Fibroblast of peridontal ligament (primary cell): ENCODE measurements at regions not wholly inside any gene's neighbourhood (a gene's known extent, or its start where the extent isn't known, plus 50 kb on each side); places are given as distances from the start of the nearest gene placed in this dataset.
A peak's percentile ranks its signal among the peaks of the same experiment; 100 is the strongest.

Experiments
- DNase-seq: peaks from one replicate; pipeline ENCODE4 v3.0.0-alpha.2; 2010; ENCODE audit errors: extremely low read depth

DNA sequence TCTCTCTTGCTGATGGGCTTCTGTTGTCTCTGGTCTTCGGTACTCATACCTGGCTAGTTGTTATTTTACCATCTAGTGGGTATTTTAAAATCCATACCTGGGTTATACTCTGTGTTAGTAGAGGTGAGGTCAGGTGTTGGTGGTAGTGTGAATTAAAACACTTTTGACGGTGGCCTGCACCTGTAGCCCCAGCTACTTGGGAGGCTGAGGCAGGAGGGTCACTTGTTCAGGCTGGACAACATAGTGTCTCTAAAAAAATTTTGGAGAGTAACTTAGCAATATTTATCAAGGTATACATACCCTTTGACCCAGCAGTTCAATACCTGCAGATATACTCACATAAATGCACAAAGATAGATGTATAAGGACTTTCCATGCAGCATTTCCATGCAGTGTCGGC, 55.4 kb downstream of the GSX1 start:
- DNase-seq = no peak

DNA sequence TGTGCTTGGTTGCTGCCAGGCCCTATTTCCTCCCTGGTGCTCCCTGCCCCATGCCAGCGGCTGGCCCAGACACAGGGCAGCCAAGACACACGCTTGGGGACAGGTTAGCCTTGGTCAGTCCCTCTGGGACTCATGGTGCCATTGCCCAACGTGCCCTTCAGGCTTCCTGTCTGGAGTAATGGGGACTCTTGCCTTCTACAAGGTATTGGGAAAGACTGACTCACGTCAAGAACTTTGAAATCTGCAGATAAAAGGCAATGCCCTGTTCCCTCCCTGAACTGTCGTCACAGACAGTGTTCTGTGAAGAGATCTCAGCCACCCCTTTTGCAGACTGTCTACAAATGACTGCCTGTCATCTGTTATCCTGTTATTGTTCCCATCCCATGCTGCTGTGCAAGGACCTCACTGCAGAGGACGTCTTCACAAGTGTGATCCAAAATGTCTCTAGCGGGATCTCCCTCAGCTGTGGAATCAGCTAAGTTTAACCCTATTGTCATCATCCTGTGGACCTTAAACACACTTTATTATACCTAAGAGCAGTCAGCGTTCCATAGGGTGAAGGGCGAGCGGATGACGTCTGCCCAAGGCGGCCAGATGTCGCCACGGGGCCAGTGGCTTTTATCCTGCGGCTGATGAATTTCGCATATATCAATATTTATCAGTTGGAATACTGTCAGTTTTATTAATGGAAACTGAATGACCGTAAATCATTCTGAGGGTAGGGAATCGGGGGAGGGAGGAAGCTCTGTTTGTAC, 59.0 kb downstream of the GSX1 start:
- DNase-seq = no peak

DNA sequence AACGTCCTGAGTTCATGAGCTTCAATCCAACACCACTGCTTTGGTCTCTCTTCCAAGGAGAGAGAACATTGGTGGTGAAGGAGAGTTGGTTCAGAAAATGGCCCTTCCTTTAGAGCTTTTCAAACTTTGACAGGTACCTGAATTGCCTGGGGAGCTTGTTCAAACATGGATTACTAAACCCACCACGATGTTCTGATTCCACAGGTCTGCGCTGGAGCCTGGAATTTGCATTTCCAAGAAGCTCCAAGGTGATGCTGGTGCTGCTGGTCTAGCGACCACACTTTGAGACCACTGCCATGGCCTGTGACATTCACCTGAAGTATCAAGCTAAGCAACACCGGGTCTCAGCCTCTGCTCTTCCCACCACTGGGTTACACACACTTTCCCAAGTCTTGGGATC, 60.2 kb downstream of the GSX1 start:
- DNase-seq = no peak

DNA sequence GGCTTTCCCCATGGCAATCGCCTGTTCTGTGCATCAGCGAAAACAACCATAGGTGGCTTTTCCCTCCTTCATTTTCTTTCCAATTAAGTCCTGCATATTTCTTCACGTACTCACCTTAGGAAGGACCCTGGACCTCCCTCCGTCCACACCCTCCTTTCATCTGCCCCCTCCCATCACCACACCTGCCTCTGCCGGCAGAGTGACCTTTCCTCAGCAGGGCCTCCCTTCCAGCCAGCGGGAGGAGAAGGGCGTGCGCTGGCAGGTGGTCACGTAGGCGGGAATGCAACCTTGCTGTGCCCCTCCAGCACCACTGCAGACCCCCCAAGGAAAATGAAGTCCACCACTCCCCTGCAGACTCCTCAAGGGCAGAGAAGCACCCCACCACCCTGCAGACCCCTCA, 61.1 kb downstream of the GSX1 start:
- DNase-seq = no peak

DNA sequence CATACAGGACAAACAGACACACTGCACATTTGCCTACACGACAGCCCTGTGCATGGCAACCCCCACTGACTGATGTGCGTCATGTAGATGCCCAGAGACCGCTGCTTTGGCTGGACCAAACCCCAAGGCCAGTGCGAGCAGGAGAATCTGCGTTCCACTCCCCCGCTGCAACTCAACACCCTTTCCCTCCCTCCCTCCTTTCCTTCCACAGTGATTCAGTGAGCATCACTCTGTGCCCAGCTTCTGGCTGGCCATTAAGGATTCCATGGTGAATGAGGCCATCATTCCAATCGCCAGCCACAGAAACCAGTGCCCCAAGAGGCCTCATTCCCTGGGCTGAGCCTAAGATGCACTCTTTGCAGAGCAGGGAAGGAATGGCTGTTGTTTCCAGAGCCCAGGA, 61.6 kb downstream of the GSX1 start:
- peak; percentile 10 for DNase-seq

DNA sequence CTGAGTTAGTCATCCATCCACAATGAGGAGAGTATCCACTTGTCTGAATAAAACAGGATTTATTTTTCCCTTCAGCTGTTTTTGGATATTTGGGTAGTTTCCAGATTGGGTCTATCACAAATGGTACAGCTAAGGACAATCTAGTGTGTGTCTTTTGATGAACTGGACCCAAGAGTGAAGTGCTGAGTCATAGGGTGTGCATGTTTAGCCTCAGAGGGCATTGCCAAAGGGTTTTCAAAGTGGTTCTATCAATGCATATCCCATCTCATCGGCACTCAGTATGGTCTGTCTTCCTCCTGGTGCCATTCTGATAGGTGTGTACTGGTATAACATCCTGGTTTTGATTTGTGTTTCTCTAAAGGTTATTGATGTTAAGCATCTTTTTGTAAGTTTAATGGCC, 62.3 kb downstream of the GSX1 start:
- no peak for DNase-seq

DNA sequence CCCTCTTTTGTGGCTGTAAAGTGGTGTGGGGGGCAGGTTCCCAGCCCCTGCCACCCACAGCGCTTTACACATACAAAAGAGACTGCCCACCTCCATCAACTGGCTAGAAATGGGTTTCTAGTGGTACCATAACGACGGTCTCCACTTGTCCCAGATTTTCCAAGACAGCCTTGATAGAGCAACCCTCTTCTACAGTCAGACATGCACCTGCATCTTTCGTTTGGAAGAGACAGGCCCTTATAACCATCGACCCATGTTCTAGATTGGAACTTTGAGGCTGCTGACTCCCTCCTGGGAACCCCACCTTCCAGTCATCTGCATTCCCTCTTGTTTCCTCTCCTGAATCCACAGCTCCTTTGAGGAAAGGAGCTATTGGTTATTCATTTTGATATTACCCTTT, 63.1 kb downstream of the GSX1 start:
- DNase-seq = no peak

DNA sequence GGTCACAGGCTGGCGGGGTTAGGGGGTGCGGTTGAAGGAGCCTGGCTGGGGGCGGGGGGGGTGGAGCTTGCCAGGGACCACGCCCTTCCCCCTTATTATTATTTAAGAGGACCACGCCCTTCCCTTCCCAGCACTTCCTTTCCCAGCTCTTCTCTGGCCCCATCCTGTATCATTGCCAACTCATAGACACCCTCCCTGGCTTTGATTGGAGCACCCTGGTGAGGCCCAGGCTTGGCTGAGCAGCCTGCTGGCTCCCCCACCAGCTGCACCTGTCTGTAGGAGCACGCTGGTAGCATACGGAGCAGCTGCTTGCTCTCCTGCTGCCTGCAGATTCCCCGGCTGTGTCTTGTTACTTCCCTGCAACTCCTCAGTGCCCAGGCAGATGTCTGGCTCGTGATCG, 62.5 kb upstream of the PDX1 start:
- no peak for DNase-seq

DNA sequence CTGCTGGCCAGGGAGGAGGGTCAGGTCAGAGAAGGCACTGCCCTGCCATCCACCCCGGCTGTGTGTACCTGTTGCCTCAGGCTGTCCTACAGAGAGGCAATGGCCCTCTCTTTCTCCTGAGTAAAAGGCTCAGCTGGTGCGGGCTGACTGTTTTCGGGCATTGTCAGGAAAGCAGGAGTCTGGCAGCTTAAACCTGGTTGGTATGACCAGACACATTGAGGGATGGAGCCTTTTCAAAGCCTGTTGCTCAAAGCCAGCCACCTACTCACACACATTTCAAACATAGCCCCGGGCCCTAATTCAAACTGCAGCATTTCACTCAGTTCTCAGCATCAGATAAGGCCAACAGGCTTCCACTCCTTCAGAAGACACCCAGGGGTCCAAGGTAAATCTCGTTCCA, 61.8 kb upstream of the PDX1 start:
- DNase-seq = no peak

DNA sequence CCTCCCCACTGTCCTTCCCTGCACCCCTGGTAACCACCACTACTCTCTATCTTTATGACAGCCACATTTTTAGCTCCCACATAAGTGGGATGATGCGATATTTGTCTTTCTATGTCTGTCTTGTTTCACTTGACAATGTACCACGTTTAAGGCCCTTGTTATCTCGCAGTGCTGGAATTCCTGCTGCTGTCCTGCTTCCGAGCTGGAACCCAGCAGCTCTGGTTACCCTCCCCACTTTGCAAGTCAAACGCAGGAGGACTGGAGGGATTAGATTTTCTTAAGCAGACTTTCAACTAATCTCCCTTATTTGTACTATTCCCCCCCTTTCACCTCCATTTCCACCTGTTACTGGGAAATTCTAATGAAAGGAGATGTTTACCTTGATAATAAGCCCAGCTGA, 59.1 kb upstream of the PDX1 start:
- no peak for DNase-seq

DNA sequence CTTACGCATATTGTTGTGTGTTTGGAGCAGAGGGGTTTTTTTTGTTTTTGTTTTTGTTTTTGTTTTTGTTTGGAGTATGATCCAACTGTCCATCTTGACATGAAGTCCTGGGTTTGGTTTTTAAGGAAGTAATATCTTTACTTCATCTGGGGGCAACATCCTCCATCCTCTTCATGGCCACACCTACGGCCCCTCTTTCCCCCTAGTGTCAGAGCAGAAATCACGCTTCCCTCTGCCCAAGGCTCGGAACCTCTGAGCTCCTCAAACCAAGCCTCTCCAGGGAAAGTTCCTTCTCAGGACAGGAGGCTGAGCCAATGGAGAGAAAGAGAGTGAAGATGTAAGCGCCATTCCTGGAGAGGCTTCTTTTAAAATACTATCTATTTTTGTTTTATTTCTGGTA, 58.6 kb upstream of the PDX1 start:
- no peak for DNase-seq

DNA sequence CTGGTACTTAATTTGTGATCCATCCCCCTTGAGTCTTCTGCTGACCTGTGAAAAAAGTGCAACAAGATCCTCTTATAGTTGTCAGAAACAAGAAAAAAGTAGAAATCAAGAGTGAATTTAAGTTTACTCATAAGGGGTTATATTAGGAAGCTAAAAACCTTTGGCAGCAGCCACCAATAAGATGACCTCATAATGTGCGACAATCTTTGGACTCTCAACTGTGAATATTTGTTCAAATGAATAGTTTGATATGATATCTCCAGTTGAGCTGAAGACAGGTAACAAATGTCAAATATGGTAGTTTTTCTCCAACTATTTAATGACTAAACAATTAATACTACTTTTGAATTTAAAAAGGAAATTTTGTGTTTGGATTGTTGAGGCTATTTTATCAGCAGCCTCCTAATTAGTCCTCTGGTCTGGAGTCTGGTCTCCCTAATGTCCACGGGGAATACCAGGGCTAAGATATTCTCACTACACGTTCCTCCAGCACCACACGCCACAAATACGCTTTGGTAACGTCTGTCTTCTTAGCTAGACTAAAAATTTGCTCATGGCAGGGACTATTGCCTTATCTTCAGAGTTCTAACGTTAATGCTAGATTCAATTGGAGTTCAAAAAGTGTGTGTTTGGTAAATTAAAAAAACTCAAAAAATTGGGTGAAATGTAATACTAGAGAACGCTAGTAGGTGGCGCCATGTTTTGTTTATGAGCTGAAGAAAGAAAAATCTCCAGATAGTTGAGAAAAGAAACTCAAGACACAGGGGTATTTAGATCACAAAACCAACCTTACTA, 51.0 kb upstream of the PDX1 start:
- peak; percentile 21 for DNase-seq

DNA sequence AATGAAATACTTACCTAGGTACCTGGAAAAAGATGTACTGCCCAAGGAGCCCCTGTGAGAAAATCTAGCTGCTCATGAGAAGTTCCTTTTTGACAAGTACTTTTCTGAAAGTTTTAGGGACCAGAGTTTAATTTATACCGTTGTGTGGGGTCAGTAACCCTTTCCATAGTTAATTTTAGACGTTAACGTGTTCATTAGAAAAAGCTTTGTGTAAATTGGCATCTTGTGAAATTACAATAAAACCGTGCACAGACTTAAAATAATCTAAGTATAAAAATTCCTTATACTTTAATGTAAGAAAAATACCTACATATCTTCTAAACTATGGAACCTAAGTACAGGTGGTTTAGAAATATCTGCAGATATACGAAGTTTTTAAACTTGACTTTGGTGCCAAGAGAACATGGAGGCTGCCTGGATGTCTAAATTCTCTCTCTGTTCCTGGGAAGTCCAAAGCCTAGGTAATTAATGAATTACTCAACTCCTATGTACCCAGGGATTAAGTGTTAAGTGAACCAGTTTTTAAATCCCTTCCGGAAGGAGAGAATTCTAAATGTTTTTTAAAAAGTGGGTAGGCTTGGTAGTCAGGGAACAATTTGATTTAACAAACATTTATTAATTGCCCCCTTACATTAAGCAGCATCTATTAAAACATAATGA, 50.2 kb upstream of the PDX1 start:
- DNase-seq = no peak
